ENCODE measurements at regions not wholly inside any gene's neighbourhood (a gene's known extent, or its start where the extent isn't known, plus 50 kb on each side); places are given as distances from the start of the nearest gene placed in this dataset.

- no peaks in the 10 kb centered on the region for H3K27me3 ChIP-seq (ENCODE audit: control insufficient read depth in 4 of 4, insufficient read depth in 4 of 4, low read length in 3 of 4)
These were observed 812.4 kb upstream of the DPPA4 start for GRCh38 chr3:110149763-110150162.

GRCh38 chr3:110157221-110157620 lies 819.9 kb upstream of the DPPA4 start:
- TF ChIP-seq FOXA2 (IDR thresholded peaks at IDR 0.05) (no peak), SP1 (IDR thresholded peaks at IDR 0.05) (no peak)
- no peak overlapping the region for H3K4me3 ChIP-seq (ENCODE audit: low read depth in 1 of 3, low read length in 3 of 3)

More at GRCh38 chr3:110149763-110150162, 812.4 kb upstream of the DPPA4 start:
- DNase-seq (ENCODE audit: low spot score) = no peak
- TF ChIP-seq RXRA (IDR thresholded peaks at IDR 0.05) (no peak), EGR1 (IDR thresholded peaks at IDR 0.05; ENCODE audit: low read depth in 2 of 2) (no peak), NR2F2 (IDR thresholded peaks at IDR 0.05) (no peak), YY1 (IDR thresholded peaks at IDR 0.05) (no peak), ATF3 (IDR thresholded peaks at IDR 0.05) (no peak), MAX (IDR thresholded peaks at IDR 0.05) (no peak), RAD21 (IDR thresholded peaks at IDR 0.05) (no peak)
- Histone ChIP-seq H3K9ac (ENCODE audit: low read depth in 1 of 2, low read length in 2 of 2) (no peak overlapping the region), H3K4me1 (ENCODE audit: control insufficient read depth in 4 of 4, insufficient read depth in 4 of 4, low read length in 3 of 4) (no peaks in the 10 kb centered on the region), H3K36me3 (ENCODE audit: control insufficient read depth in 4 of 4, insufficient read depth in 3 of 4, low read depth in 1 of 4, low read length in 3 of 4) (no peaks in the 10 kb centered on the region), H3K4me3 (ENCODE audit: low read depth in 1 of 3, low read length in 3 of 3) (no peak overlapping the region), H3K27ac (ENCODE audit: low read depth in 1 of 2, low read length in 2 of 2) (no peak overlapping the region), H3K9me3 (ENCODE audit: control insufficient read depth in 4 of 4, low read length in 3 of 4) (no peaks in the 10 kb centered on the region)

GRCh38 chr3:110164632-110165369 lies 827.5 kb upstream of the DPPA4 start:
- WGBS = 68% methylated on average over 6 of the region's 6 CpGs
- Histone ChIP-seq H3K4me3 (ENCODE audit: low read depth in 1 of 3, low read length in 3 of 3) (no peak overlapping the region), H3K27ac (ENCODE audit: low read depth in 1 of 2, low read length in 2 of 2) (no peak overlapping the region), H3K27me3 (ENCODE audit: control insufficient read depth in 4 of 4, insufficient read depth in 4 of 4, low read length in 3 of 4) (no peaks in the 10 kb centered on the region), H3K9me3 (ENCODE audit: control insufficient read depth in 4 of 4, low read length in 3 of 4) (no peaks in the 10 kb centered on the region), H3K9ac (ENCODE audit: low read depth in 1 of 2, low read length in 2 of 2) (no peak overlapping the region), H3K36me3 (ENCODE audit: control insufficient read depth in 4 of 4, insufficient read depth in 3 of 4, low read depth in 1 of 4, low read length in 3 of 4) (no peaks in the 10 kb centered on the region), H3K4me1 (ENCODE audit: control insufficient read depth in 4 of 4, insufficient read depth in 4 of 4, low read length in 3 of 4) (no peaks in the 10 kb centered on the region)
- DNase-seq (ENCODE audit: low spot score) = no peak
- TF ChIP-seq CTCF (IDR thresholded peaks at IDR 0.05; ENCODE audit: low read depth, low read length, missing input control) (no peak), JUND (IDR thresholded peaks at IDR 0.05) (no peak), NR2F2 (IDR thresholded peaks at IDR 0.05) (no peak), RAD21 (IDR thresholded peaks at IDR 0.05) (no peak), SP1 (IDR thresholded peaks at IDR 0.05) (no peak), YY1 (IDR thresholded peaks at IDR 0.05) (no peak), ZBTB33 (IDR thresholded peaks at IDR 0.05) (no peak), REST (IDR thresholded peaks at IDR 0.05) (no peak), FOXA1 (IDR thresholded peaks at IDR 0.05) (no peak), EGR1 (IDR thresholded peaks at IDR 0.05; ENCODE audit: low read depth in 2 of 2) (no peak), RXRA (IDR thresholded peaks at IDR 0.05) (no peak), FOXA2 (IDR thresholded peaks at IDR 0.05) (no peak), MAX (IDR thresholded peaks at IDR 0.05) (no peak), HNF4A (conservative IDR thresholded peaks at IDR 0.05) (no peak), ATF3 (IDR thresholded peaks at IDR 0.05) (no peak), GABPA (IDR thresholded peaks at IDR 0.05 in 1 of 2, conservative IDR thresholded peaks at IDR 0.05 in 1 of 2) (no peak), TAF1 (conservative IDR thresholded peaks at IDR 0.05) (no peak), HNF4G (IDR thresholded peaks at IDR 0.05) (no peak)

More at GRCh38 chr3:110157221-110157620, 819.9 kb upstream of the DPPA4 start:
- 88% methylated on average over 4 of the region's 4 CpGs for WGBS
- Histone ChIP-seq H3K9me3 (ENCODE audit: control insufficient read depth in 4 of 4, low read length in 3 of 4) (no peaks in the 10 kb centered on the region), H3K9ac (ENCODE audit: low read depth in 1 of 2, low read length in 2 of 2) (no peak overlapping the region), H3K27me3 (ENCODE audit: control insufficient read depth in 4 of 4, insufficient read depth in 4 of 4, low read length in 3 of 4) (no peaks in the 10 kb centered on the region), H3K27ac (ENCODE audit: low read depth in 1 of 2, low read length in 2 of 2) (no peak overlapping the region), H3K4me1 (ENCODE audit: control insufficient read depth in 4 of 4, insufficient read depth in 4 of 4, low read length in 3 of 4) (no peaks in the 10 kb centered on the region), H3K36me3 (ENCODE audit: control insufficient read depth in 4 of 4, insufficient read depth in 3 of 4, low read depth in 1 of 4, low read length in 3 of 4) (no peaks in the 10 kb centered on the region)
- no peak for DNase-seq (ENCODE audit: low spot score)
